ENCODE measurements at regions not wholly inside any gene's neighbourhood (a gene's known extent, or its start where the extent isn't known, plus 50 kb on each side); places are given as distances from the start of the nearest gene placed in this dataset.

GRCh38 chr2:183575481-183575880 lies 451.2 kb downstream of the NUP35 start:
- H3K27me3 ChIP-seq (ENCODE audit: control insufficient read depth, insufficient read depth, low read length) = no peaks in the 10 kb centered on the region
- no peak for TF ChIP-seq CTCF (IDR thresholded peaks at IDR 0.05; ENCODE audit: low read depth, low read length)
- no peak overlapping the region for H3K27ac ChIP-seq (ENCODE audit: low read depth, low read length)
- H3K9me3 ChIP-seq (ENCODE audit: control insufficient read depth, insufficient read depth, low read length) = peaks cover 4% of the 10 kb centered on the region; the same call in 1 of the 2 replicates
- no peak overlapping the region for H3K4me3 ChIP-seq (ENCODE audit: low read depth, low read length)
- ChIA-PET CTCF (no interaction called here), POLR2A (no interaction called here)
- DNase-seq (ENCODE audit: low read depth, low spot score) = no peak

GRCh38 chr2:183579686-183580085 lies 455.4 kb downstream of the NUP35 start:
- Histone ChIP-seq H3K9me3 (ENCODE audit: control insufficient read depth, insufficient read depth, low read length) (peaks cover 4% of the 10 kb centered on the region), H3K27me3 (ENCODE audit: control insufficient read depth, insufficient read depth, low read length) (no peaks in the 10 kb centered on the region), H3K4me3 (ENCODE audit: low read depth, low read length) (no peak overlapping the region), H3K27ac (ENCODE audit: low read depth, low read length) (no peak overlapping the region)
- no peak for DNase-seq (ENCODE audit: low read depth, low spot score)
- ChIA-PET POLR2A (no interaction called here), CTCF (no interaction called here)
- no peak for TF ChIP-seq CTCF (IDR thresholded peaks at IDR 0.05; ENCODE audit: low read depth, low read length)

GRCh38 chr2:183592271-183592670 lies 468.0 kb downstream of the NUP35 start:
- TF ChIP-seq CTCF (IDR thresholded peaks at IDR 0.05; ENCODE audit: low read depth, low read length) = no peak

GRCh38 chr2:183594150-183594549 lies 469.9 kb downstream of the NUP35 start:
- no peak for DNase-seq (ENCODE audit: low read depth, low spot score)
- no peaks in the 10 kb centered on the region for H3K9me3 ChIP-seq (ENCODE audit: control insufficient read depth, insufficient read depth, low read length)
- POLR2A ChIA-PET = no interaction called here
- CTCF ChIA-PET = no interaction called here
- no peaks in the 10 kb centered on the region for H3K27me3 ChIP-seq (ENCODE audit: control insufficient read depth, insufficient read depth, low read length)
- H3K4me3 ChIP-seq (ENCODE audit: low read depth, low read length) = no peak overlapping the region
- H3K27ac ChIP-seq (ENCODE audit: low read depth, low read length) = no peak overlapping the region
- no peak for TF ChIP-seq CTCF (IDR thresholded peaks at IDR 0.05; ENCODE audit: low read depth, low read length)

More at GRCh38 chr2:183592271-183592670, 468.0 kb downstream of the NUP35 start:
- Histone ChIP-seq H3K4me3 (ENCODE audit: low read depth, low read length) (no peak overlapping the region), H3K9me3 (ENCODE audit: control insufficient read depth, insufficient read depth, low read length) (no peaks in the 10 kb centered on the region), H3K27ac (ENCODE audit: low read depth, low read length) (no peak overlapping the region), H3K27me3 (ENCODE audit: control insufficient read depth, insufficient read depth, low read length) (no peaks in the 10 kb centered on the region)
- ChIA-PET POLR2A (no interaction called here), CTCF (no interaction called here)
- no peak for DNase-seq (ENCODE audit: low read depth, low spot score)

- H3K27ac ChIP-seq (ENCODE audit: low read depth, low read length) = no peak overlapping the region
- POLR2A ChIA-PET = no interaction called here
- DNase-seq (ENCODE audit: low read depth, low spot score) = no peak
- no peak overlapping the region for H3K4me3 ChIP-seq (ENCODE audit: low read depth, low read length)
- CTCF ChIA-PET = no interaction called here
- no peak for TF ChIP-seq CTCF (IDR thresholded peaks at IDR 0.05; ENCODE audit: low read depth, low read length)
- H3K9me3 ChIP-seq (ENCODE audit: control insufficient read depth, insufficient read depth, low read length) = peaks cover 3% of the 10 kb centered on the region; the same call in 1 of the 2 replicates
- H3K27me3 ChIP-seq (ENCODE audit: control insufficient read depth, insufficient read depth, low read length) = no peaks in the 10 kb centered on the region
Measured at GRCh38 chr2:183597841-183598240, 473.6 kb downstream of the NUP35 start.
